Activated effector memory CD4-positive, alpha-beta T cell treated with Interleukin-2 at 50 U/mL for 16 hours (primary cell): ENCODE measurements at regions not wholly inside any gene's neighbourhood (a gene's known extent, or its start where the extent isn't known, plus 50 kb on each side); places are given as distances from the start of the nearest gene placed in this dataset.
"Not testable (repeated sequence)": the region's sequence is repeated elsewhere in the genome, so short reads cannot be mapped to it uniquely, and the experiment has no call there.

Experiments used
- DNase-seq: peaks from one replicate; pipeline ENCODE4 v3.0.0-alpha.2; 2020

DNA sequence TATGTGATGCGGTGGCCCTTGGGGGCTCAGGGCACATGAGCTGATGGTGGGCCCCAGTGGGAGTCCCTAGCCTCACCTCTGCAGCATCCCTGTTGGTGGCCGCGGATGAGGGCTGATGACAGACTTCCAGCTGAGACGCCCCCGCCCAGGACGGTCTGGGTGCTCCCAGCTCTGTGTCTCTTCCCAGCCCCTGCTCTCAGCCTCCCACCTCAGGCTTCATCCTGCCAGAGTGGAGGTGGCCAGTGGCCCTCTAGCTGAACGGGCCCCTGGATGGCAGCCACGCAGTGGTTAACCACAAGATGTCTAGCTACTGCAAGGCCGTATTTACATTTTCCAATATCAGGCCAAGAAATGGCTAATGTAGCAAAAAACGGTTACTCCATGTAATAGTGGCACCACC lies 205.3 kb upstream of the LINGO1 start:
- DNase-seq = no peak

DNA sequence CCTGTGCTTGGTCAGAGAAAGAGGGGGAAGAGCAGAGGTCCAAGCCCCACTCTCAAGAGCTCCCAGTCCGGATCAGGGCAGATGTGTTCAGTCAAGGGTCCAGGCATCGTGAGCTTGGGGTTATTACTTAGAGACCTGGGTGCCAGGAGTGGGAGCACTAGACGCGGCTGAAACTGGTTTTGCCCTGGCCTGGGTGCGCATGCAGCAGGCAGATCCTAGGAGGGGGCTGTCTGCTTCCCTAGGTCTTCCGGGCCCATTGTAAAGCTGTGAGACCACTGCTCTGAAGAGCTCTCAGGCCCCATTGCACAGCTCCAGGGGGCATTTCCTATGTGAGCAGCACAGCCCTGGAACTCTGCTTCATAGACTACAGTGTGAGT lies 204.9 kb upstream of the LINGO1 start:
- no peak for DNase-seq

DNA sequence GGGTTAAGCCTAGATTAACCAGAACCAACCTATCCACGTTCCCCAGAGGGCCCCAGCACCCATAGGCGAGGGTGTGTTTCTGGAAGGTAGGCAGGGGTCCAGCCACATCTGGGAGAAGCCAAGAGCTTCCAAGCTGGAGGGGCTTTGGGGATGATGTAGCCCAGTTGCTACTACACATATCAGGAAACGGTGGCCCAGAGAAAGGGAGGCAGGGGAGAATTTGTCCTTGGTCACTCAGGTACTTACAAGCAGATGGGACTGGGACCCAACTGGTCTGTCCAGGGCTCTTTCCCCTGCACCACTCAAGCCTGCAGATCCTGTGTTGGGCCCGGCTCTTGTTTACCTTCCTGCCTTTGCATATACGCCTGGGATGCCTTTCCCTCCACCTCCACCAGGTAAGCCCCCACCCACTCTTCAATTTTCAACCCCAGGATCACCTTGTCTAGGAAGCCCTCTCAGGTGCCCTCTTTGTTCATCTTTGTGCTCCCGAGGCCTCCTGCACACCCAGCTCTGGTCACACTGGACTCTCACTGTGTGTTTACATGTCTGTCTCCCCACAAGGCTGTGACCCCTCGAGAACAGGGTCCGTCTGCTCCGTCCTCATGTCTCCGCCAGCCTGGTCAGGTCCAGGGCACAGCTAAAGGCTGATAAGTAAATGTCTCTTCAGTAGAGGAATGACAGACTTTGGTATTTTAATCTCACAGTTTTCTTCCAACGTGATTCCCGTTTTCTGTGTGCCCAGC lies 204.4 kb upstream of the LINGO1 start:
- DNase-seq = no peak

DNA sequence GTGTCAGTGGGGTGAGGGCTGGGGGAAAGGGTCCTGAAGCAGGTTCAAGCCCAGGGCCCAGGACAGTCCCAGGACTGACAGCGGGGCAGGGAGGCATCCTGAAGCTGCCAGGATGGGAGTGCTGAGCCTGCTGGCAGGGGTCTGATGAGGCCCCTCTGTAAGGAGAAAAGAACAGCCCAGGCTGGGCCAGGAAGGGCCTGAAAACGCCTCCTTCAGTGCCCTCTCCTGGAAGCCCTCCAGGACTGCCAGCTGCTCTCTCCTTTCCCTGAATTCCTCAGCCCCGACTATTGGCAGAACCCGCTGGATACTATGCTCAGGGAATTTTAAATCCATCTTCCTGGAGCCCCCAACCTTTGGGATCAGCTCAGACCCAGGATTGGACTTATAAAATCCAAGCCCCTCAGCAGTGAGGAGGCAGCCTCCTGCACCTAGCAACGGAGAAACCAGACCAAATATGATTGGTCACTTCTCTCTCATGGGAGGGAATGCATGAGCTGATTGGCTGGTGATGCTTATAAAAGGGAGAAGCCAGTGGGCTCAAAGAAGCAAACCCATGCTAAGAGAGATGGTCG lies 203.5 kb upstream of the LINGO1 start:
- no peak for DNase-seq

DNA sequence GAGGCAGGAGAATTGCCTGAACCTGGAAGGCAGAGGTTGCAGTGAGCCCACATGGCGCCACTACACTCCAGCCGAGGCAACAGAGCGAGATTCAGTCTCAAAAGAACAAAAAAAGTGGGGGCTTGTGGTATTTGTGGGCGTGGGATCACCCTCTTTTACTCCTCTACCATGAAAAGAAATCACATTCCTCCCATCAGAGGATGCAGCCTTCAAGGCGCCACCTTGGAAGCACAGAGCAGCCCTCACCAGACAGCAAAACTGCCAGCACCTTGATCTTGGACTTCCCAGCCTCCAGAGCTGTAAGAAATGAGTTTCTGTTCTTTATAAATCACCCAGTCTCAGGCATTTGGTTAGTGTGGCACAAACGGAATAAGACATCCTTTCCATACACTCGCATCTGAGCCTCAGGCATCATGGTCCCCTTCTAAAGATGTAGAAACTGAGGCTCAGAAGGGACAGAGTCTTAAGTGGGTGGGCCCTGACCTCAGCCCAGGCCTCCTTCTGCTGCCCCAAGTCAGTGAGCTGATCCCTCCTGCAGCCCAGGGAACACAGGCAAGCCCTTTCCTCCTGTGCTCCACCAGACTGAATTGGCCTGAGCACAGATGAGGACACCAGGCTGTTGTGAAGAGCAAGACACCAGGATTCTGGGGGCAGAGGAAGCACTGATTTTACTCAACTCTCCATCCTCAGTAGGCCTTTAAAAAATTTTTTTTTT lies 201.7 kb upstream of the LINGO1 start:
- DNase-seq = no peak

DNA sequence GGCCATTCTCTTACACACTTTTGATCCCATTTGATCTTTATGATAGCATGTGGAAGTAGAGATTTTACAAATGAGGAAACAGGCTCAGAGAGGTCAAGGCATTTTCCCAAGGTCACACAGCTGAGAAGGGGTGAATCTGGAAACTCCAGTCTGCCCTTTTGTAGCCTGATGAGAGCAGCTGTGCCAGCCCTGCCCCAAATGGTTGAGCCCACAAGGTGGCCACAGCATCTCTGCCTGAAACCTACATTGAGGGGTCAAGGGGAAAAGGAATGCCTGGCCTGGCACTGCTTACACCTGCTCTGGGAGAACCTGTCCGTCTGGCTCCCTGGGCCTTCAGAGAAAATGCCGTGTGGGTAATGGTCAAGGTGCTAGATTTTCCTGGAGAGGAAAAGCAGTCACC lies 200.2 kb upstream of the LINGO1 start:
- DNase-seq = no peak

DNA sequence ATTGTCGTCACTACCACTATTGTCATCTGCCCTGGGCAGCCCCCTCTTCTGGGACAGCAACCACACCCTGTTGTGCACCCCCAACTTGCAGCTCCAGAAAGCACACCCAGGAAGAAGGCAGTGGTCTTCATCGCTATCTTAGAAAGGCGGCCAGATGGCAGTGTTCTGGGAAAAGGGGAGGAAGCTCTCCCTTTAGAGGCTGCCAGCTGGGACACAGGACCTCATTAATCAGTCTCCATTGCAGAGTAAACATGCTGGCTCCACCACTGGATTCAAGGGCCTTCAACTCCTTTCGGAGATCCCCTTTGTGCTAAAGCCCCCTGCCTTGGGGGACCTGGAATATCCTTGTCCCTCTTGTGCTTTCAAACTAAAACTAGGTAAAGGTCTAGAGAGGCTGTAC lies 199.3 kb upstream of the LINGO1 start:
- no peak for DNase-seq

DNA sequence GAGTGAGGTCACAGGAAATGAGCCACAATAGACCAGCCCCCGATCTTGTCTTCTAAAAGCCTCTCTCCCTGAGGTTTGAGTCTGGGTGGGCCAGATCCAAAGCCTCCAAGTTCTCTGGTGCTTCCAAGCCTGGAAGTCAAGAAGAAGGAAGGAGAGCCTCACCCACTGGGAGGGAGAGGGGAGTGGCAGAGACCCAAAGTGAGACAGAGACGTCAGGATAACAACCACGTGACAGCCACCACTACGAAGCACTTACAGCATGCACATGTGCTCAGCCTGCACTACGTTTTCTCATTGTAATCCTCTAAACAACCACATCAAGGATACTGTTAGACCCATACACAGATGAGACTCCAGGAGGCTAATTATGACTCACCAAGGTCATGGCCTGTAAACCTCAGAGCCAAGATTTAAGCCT lies 197.3 kb upstream of the LINGO1 start:
- DNase-seq = no peak

DNA sequence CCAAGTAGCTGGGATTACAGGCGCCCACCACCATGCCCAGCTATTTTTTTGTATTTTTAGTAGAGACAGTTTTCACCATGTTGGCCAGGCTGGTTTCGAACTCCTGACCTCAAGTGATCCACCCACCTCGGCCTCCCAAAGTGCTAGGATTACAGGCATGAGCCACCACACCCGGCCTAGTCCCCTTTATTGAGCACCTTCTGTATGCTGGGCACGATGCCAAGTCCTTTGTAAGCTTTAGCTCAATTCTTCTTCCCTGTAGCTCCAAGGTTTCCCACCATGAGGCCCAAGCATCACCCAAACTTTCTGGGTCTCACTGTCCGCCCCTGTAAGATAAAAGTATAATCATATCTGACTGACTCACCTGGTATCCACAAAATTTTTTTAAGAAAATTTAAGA lies 196.6 kb upstream of the LINGO1 start:
- DNase-seq = not testable (repeated sequence)

DNA sequence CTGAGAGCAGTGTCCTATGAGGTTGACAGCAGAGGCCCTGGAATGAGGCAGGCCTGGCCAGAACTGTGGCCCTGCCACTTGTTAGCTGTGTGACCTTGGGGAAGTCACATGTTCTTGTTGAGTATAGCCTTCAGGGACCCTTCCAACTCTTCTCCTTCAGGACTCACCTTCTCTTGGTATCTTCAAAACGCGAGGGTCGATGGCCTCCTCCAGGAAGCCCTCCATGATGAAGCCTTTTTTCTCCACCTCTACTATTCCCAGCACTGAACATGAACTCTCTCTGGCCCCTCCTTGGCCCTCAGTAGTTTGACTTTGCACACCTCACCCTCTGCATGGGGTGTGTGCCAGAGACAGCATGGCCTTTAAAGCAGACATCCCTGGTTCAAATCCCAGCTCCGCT lies 195.1 kb upstream of the LINGO1 start:
- DNase-seq = no peak

DNA sequence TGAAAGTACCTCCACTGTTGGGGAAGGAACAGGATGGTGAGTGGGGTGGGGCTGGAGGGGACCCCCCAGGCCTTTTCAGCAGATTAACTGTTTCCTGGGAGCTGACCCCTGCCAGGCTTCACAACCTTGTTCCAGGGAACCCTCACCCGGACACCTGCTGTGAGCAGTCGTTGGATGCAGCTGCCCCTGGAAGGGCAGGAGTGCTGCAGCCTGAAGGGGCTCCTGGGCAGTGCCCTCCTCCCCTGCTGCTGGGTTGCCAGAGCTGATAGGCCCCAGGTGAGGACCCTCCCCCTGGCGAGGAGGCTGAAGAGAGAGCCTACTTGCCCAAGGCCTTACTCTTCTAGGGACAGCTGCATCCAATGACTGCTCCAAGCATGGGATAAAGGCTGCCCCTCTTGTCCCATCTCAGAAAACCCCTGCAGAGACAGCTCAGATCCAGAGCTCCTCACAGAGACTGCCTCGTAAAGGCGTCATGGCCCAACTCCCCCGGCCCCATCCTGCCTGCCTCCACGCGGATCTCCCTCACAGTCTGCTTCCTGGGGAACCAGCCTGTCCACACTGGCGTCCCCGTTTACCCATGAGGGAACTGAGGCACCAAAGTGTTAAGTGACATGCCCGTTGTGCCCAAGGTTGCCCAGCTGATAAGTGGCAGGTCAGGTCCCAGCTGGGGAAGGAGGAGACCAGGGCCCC lies 193.4 kb upstream of the LINGO1 start:
- DNase-seq = no peak

DNA sequence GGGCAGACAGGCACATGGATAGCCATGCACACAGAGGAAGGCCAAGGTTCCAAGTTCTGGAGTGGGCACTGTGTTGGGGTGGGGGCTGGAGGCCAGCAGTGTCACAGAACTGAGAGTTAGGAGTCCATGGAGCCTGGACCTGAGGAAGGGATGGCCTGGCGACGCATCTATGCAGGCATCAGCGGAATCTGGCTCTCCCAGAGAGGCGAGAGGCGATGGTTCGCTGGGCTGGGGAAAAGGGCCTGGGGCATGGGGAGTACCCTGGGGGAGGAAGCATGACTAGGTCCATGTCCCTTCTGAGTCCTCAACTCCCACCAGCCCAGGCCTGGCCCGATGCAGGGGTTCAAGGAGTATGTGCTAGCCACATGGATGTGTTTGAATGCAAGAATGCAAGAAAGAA lies 192.8 kb upstream of the LINGO1 start:
- no peak for DNase-seq

DNA sequence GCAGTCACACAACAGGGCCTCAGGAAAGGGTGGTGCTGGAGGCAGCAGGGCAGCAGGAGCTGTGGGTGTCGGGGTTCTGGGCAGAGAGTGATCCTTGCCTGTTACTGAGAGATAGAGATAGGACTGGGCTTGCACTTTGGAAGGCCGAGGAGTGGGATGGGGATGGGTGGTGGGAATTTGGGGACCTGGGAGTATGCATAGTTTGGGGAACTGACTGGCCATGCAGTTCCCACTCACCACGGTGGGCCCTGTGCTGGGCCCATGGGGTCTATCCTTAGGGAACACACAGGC lies 192.5 kb upstream of the LINGO1 start:
- DNase-seq = no peak

DNA sequence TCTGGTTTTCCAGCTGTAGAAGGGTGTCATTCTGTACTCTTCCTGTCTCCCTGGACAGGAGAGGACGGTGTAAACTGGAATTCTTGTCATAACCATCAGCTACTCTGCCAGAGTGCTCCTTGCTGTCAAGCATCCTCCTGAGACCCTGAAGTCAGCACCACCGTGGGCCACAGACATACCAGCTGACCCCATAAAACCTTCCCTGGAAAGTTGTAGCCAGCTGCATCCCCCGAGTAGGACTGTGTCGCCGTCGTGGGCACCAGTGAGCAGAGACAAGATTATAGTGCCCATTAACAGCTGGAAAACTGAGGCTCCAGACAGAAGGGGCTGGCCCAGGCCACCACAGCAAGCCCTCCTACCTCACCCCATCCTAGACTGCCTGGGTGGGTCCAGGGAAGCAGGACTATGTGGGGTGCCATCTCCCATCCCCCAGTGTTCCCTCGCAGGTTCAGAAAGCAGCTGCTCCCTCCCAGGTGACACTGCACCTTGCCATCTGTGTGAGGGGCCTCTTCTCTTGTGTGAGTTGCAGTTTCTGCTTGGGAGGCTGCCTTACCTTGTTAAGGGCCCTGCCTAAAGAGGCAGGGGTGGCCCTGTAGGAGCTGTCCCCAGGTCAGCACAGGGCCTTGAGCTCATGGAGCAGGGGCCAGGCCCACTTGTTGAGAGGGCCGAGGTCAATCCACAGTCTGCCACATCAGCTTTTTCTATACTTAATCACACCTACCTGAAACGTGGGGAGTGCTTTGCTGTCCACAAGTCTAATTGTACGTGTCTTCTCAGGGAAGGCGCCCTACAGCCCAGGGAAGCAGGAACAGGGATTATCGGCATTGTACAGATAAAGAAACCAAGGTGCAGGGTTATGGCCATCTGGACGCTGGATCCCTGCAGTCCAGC lies 191.9 kb upstream of the LINGO1 start:
- no peak for DNase-seq

DNA sequence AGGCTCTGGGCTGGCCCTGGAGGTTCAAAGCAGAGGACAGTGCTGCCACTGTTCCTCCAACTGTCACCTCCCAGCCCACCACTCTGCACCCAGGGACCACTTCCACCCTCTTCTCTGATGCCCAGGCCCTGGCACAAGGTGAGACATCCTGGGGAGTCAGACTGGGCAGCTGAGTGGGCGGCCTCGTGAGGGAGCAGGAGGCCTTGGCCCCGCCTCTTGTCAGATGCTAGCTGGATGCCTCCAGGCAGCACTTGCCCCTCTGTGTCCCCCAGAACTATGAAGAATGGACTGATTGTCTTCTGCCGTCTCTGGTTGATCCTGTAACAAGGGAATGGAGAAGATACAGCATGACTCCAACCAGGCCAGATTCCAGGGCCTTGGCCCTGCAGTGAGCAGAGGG lies 191.0 kb upstream of the LINGO1 start:
- DNase-seq = no peak

DNA sequence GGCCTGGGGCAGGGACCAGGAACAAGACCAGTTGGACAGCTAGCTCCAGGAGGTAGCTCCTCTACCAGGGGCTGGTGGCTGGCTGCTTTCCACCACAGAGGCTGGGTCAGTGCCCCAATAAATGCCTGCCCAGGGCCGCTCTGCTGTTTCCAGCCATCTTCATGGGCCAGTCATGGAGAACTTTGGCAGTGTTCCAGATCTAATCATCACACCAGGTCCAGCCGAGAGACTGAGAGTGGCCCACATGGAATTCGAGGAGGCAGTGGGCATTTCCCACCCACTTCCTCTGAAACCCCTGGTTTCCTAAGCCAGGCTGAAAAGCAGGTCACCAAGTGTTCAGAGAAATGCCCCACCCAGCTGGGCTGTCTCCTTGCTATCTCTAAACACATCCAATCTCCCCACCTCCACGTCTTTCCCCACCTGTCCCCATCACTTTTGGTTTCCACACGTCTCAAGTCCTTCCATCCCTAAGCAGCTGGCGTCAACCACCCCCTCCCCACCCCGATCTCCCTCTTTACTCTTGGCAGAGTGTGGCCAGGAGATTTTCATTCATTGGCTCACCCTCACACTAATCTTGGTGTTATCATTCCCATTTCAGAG lies 190.0 kb upstream of the LINGO1 start:
- no peak for DNase-seq

DNA sequence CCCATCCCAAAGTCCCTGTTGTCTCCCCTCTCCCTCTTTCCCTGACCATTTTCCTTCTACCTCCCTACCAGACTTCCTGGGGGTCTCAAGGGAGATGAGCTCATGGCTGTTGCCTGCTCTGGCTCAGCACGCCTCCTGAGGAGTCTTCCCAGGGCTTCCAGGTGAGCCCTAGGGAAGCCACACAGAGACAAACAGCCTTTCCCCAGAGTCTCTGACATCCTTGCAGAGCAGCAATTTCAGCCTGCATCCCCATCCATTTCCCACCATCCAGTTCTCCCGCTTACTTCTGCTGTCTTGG lies 189.2 kb upstream of the LINGO1 start:
- DNase-seq = no peak

DNA sequence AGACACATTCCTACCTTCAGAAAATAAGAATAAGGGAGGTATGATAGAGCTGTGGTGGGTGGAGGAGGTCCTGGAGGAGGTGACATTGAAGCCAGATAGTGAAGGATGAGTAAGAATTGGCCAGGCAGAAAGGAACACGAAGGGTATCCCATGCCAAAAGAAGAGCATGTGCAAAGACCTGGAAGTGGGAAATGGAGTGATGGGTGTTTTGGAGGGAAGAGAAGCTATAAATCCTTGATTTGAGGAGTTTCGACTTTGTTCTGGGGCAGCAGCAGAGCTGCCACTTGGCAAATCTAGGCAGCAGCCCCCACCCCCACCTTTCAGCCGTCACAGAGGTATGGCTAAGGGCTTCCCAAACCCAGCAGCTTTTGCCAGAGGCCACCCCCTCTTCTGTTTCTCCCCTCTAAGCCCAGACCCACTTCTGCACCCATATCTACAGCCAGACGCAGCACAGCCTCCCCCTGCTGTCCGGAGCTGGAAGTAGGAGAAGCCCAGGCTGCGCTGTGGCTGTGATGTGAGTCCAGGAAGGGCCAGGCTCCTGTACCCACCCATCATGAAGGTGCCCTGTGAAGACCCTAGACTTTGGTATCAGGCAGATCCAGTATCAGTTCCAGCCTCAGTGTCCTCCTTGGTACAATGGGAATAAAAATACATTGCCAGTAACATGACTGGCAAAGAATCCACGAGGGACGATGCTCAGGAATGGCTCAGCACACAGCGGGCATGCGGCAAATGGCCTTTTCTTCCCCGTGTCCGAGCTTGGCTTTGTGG lies 188.7 kb upstream of the LINGO1 start:
- DNase-seq = no peak

DNA sequence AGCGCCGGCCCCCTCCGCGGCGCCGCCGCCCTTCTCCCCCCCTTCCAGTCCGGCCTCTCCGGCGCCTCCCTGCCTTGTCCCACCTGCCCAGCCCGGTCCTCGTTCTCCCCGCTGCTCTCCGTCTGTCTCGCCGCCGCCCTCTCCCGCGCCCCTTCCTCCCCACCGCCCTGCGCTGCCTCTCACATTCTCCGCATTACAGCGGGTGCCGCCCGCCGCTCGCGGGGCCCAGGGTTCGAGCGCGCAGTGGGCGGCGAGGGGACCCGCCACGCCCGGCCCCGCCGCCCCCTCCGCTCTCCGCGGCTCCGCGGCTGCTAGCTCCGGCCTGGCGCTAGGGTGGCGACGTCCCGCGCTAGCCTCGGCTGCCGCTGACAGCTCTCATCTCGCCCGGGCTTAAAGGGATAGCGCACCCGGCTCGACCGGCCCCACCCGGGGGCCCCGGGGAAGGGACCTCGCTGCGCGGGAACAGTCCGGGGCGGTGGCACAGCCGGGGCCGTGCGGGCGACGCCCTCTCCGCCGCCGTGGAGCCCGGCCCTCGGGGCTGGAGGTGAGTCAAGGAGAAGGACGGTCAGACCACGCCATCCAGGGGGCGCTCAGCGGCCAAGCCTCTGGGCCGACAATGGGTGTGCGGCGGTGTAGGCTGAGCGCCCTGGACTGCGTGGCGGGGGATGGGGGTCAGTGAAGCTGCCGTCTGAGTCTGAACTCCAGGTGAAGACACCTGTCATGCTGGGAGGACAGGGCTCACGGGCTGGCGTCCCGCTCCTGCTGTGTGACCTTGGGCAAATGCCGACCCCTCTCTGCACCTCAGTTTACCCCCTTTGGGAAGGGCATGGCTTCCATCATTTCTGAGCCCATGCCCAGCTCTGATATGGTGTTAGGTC lies 187.4 kb upstream of the LINGO1 start:
- DNase-seq = no peak

DNA sequence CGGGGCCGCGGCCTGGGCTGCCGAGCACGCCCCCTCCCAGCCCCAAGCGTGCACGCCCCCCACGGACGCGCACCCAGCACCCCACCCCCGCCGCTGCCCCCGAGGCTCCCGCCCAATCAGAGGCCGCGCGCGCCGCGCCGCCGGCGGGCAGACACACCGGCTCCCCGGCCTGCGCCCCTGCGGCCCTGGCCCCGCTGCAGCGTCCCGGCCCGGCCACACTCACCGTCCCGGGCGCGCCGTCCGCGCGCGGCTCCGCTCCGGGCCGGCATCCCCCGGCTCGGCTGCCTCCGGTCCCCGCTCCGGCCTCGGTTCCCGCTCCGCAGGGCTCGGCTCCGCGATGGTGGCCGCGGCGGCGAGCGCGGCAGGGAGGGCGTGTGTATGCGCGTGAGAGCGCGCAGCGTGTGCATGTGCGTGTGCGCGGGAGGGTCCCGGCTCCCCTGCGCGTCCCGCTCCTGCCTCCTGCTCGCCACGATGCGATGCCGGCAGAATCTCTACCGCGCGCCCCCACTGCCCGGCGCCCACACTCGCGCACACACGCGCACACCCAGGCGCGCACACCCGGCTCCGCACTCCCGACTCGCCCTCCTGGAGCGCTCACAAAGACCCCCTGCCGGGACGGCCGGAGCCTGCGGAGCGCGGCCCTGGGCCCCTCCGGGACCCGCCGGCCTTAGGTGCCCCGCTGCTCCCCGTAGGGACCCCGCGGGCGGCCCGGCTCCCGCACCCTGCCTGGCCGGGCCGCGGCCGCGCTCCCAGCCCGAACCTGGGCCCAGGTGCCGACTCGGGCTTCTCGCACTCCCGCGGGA lies 186.5 kb upstream of the LINGO1 start:
- DNase-seq = no peak
